ENCODE measurements at regions not wholly inside any gene's neighbourhood (a gene's known extent, or its start where the extent isn't known, plus 50 kb on each side); places are given as distances from the start of the nearest gene placed in this dataset.

DNA sequence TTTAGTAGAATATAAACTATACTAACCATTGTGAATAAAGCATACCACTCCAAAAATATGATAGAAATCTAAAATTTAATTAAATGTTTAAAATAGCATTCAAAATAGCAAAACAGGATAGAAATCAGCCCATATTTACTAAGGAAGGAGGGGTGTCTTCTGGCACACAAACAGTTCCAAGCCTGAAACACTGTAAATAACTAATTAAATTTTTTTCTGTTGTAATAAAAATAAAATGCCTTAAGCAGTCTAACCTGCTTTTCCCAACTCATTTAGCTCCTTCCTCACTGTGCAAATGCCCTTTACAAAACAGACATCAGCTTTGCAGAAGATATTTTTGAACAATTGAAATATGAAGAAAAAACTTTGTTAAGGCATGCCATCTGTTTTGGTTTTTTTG, 707.1 kb upstream of the USP15 start:
- TF ChIP-seq, protein P1, sequence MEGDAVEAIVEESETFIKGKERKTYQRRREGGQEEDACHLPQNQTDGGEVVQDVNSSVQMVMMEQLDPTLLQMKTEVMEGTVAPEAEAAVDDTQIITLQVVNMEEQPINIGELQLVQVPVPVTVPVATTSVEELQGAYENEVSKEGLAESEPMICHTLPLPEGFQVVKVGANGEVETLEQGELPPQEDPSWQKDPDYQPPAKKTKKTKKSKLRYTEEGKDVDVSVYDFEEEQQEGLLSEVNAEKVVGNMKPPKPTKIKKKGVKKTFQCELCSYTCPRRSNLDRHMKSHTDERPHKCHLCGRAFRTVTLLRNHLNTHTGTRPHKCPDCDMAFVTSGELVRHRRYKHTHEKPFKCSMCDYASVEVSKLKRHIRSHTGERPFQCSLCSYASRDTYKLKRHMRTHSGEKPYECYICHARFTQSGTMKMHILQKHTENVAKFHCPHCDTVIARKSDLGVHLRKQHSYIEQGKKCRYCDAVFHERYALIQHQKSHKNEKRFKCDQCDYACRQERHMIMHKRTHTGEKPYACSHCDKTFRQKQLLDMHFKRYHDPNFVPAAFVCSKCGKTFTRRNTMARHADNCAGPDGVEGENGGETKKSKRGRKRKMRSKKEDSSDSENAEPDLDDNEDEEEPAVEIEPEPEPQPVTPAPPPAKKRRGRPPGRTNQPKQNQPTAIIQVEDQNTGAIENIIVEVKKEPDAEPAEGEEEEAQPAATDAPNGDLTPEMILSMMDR (IDR thresholded peaks at IDR 0.05) = no peak
- TF ChIP-seq POLR2A (IDR thresholded peaks at IDR 0.05) = no peak
